ENCODE measurements at regions not wholly inside any gene's neighbourhood (a gene's known extent, or its start where the extent isn't known, plus 50 kb on each side); places are given as distances from the start of the nearest gene placed in this dataset.

GRCh38 chr2:196353717-196354116 is 182.3 kb upstream of the STK17B start:
- Histone ChIP-seq H3K9me3 (replicated peaks; ENCODE audit: control insufficient read depth, insufficient read depth, low read depth, low read length) (no peaks in the 10 kb centered on the region), H2AFZ (ENCODE audit: low read depth, low read length) (no peak overlapping the region), H3K4me3 (no peak overlapping the region), H3K36me3 (ENCODE audit: control insufficient read depth, insufficient read depth, low read length) (no peaks in the 10 kb centered on the region), H3K4me2 (ENCODE audit: insufficient read depth, low read length) (no peak overlapping the region), H3K79me2 (ENCODE audit: control insufficient read depth, insufficient read depth, low read length) (no peaks in the 10 kb centered on the region), H3K27me3 (ENCODE audit: control insufficient read depth in 2 of 2, insufficient read depth in 2 of 2, low read length in 2 of 2) (no peaks in the 10 kb centered on the region), H3K9me1 (ENCODE audit: control insufficient read depth, insufficient read depth, low read length) (no peaks in the 10 kb centered on the region), H3K9ac (ENCODE audit: insufficient read depth in 1 of 2, low read depth in 2 of 2, low read length in 2 of 2) (no peak overlapping the region), H3K27ac (ENCODE audit: extremely low read depth, low read depth, low read length) (no peak overlapping the region), H4K20me1 (replicated peaks; ENCODE audit: control insufficient read depth, insufficient read depth, low read length) (no peaks in the 10 kb centered on the region), H3K4me1 (replicated peaks in 1 of 2; ENCODE audit: control insufficient read depth in 2 of 2, insufficient read depth in 2 of 2, low read length in 2 of 2) (peaks cover 0 to 2% of the 10 kb centered on the region in 2 experiments; a peak in 2 of 5 replicates)
- ChIA-PET POLR2A (no interaction called here), CTCF (ENCODE audit: low intra/inter-chr PET ratio) (no interaction called here)
- 29% methylated on average over 1 of the region's 1 CpG for WGBS (ENCODE audit: insufficient coverage, low coverage, missing lambda C conversion rate)
- intact Hi-C loops (cut with micrococcal nuclease) (no loop called here), in situ Hi-C loops (cut with MboI) (no loop called here)
- ATAC-seq, result no peak
- no peak for FAIRE-seq
- no peak for DNase-seq (ENCODE audit: extremely low read depth in 1 of 4, low spot score in 3 of 4)
- TF ChIP-seq E2F6 (IDR thresholded peaks at IDR 0.05; ENCODE audit: borderline replicate concordance in 1 of 2, extremely low read depth in 1 of 2, insufficient read depth in 1 of 2, insufficient read length in 1 of 2, low read depth in 1 of 2, low read length in 1 of 2, poor library complexity in 1 of 2, severe bottlenecking in 1 of 2), result no peak
- no peak for TF ChIP-seq SMARCA4 (IDR thresholded peaks at IDR 0.05)
- BruUV-seq (replicated peaks), result no TSS peak

GRCh38 chr2:196354186-196354585 is 182.8 kb upstream of the STK17B start:
- intact Hi-C loops (cut with micrococcal nuclease) (no loop called here), in situ Hi-C loops (cut with MboI) (no loop called here)
- CTCF ChIA-PET (ENCODE audit: low intra/inter-chr PET ratio), result no interaction called here
- no peak for ATAC-seq
- Histone ChIP-seq H3K4me1 (replicated peaks in 1 of 2; ENCODE audit: control insufficient read depth in 2 of 2, insufficient read depth in 2 of 2, low read length in 2 of 2) (peaks cover 0 to 2% of the 10 kb centered on the region in 2 experiments; a peak in 2 of 5 replicates), H3K27ac (ENCODE audit: extremely low read depth, low read depth, low read length) (no peak overlapping the region), H4K20me1 (replicated peaks; ENCODE audit: control insufficient read depth, insufficient read depth, low read length) (no peaks in the 10 kb centered on the region), H3K9me3 (replicated peaks; ENCODE audit: control insufficient read depth, insufficient read depth, low read depth, low read length) (no peaks in the 10 kb centered on the region), H3K9ac (ENCODE audit: insufficient read depth in 1 of 2, low read depth in 2 of 2, low read length in 2 of 2) (no peak overlapping the region), H3K36me3 (ENCODE audit: control insufficient read depth, insufficient read depth, low read length) (no peaks in the 10 kb centered on the region), H3K79me2 (ENCODE audit: control insufficient read depth, insufficient read depth, low read length) (no peaks in the 10 kb centered on the region), H3K4me2 (ENCODE audit: insufficient read depth, low read length) (no peak overlapping the region), H3K4me3 (no peak overlapping the region), H2AFZ (ENCODE audit: low read depth, low read length) (no peak overlapping the region), H3K27me3 (ENCODE audit: control insufficient read depth in 2 of 2, insufficient read depth in 2 of 2, low read length in 2 of 2) (no peaks in the 10 kb centered on the region), H3K9me1 (ENCODE audit: control insufficient read depth, insufficient read depth, low read length) (no peaks in the 10 kb centered on the region)
- POLR2A ChIA-PET, result no interaction called here
- WGBS (ENCODE audit: insufficient coverage, low coverage, missing lambda C conversion rate), result 94% methylated on average over 3 of the region's 4 CpGs
- DNase-seq (ENCODE audit: extremely low read depth in 1 of 4, low spot score in 3 of 4), result no peak
- BruUV-seq (replicated peaks), result no TSS peak
- FAIRE-seq, result no peak
- TF ChIP-seq NR3C1 (CRISPR knock-in tag; IDR thresholded peaks at IDR 0.05) (no peak), CTBP1 (IDR thresholded peaks at IDR 0.05; ENCODE audit: borderline replicate concordance) (no peak), RBM22 (IDR thresholded peaks at IDR 0.05; ENCODE audit: low read depth, low read length, poor library complexity, severe bottlenecking) (no peak), ZNF511 (CRISPR knock-in tag; IDR thresholded peaks at IDR 0.05) (no peak), EWSR1 (IDR thresholded peaks at IDR 0.05; ENCODE audit: borderline replicate concordance, low read depth, partially characterized antibody) (no peak), ELK3 (CRISPR knock-in tag; IDR thresholded peaks at IDR 0.05) (no peak), CEBPZ (IDR thresholded peaks at IDR 0.05; ENCODE audit: borderline replicate concordance, low read depth, low read length) (no peak), MTA1 (IDR thresholded peaks at IDR 0.05; ENCODE audit: borderline replicate concordance) (no peak)
